ENCODE measurements at regions not wholly inside any gene's neighbourhood (a gene's known extent, or its start where the extent isn't known, plus 50 kb on each side); places are given as distances from the start of the nearest gene placed in this dataset.
"Not testable (repeated sequence)": the region's sequence is repeated elsewhere in the genome, so short reads cannot be mapped to it uniquely, and the experiment has no call there.

DNA sequence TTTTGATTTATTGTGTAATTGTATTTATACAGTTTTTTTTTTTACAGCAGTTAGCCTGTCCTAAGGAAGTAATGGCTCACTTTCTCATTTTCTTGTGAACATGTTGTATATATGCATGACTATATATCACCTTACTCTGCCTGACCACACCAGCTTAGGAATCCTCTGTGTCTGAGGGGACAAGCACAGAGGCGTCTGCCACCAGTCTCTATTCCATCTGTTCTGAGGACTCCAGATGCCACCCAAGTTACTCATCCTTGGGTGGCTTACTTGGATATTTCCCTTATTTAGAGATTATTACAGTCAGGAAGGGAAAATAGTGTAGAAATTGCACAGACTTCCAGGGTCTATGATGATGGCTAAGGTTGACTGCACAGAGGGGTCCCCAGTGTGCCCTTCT is 256.3 kb upstream of the C9orf72 start:
- no peak overlapping the region for H3K4me3 ChIP-seq (ENCODE audit: control insufficient read depth, low read depth, low read length)
- DNase-seq (ENCODE audit: low read depth), result no peak
- TF ChIP-seq, protein P1, sequence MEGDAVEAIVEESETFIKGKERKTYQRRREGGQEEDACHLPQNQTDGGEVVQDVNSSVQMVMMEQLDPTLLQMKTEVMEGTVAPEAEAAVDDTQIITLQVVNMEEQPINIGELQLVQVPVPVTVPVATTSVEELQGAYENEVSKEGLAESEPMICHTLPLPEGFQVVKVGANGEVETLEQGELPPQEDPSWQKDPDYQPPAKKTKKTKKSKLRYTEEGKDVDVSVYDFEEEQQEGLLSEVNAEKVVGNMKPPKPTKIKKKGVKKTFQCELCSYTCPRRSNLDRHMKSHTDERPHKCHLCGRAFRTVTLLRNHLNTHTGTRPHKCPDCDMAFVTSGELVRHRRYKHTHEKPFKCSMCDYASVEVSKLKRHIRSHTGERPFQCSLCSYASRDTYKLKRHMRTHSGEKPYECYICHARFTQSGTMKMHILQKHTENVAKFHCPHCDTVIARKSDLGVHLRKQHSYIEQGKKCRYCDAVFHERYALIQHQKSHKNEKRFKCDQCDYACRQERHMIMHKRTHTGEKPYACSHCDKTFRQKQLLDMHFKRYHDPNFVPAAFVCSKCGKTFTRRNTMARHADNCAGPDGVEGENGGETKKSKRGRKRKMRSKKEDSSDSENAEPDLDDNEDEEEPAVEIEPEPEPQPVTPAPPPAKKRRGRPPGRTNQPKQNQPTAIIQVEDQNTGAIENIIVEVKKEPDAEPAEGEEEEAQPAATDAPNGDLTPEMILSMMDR (conservative IDR thresholded peaks at IDR 0.05; ENCODE audit: control insufficient read depth, insufficient read depth, low read depth, low read length), result no peak

DNA sequence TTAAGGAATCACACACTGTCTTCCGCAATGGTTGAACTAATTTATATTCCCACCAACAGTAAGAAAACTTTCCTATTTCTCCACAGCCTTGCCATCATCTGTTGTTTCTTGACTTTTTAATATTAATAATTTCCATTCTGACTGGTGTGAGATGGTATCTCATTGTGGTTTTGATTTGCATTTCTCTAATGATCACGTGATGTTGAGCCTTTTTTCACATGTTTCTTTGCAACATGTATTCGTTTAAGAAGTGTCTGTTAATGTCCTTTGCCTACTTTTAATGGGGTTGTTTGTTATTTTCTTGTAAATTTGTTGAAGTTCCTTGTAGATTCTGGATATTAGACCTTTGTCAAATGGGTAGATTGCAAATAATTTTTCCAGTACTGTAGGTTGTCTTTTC is 258.8 kb upstream of the C9orf72 start:
- not testable (repeated sequence) for DNase-seq (ENCODE audit: low read depth); H3K4me3 ChIP-seq (ENCODE audit: control insufficient read depth, low read depth, low read length)

DNA sequence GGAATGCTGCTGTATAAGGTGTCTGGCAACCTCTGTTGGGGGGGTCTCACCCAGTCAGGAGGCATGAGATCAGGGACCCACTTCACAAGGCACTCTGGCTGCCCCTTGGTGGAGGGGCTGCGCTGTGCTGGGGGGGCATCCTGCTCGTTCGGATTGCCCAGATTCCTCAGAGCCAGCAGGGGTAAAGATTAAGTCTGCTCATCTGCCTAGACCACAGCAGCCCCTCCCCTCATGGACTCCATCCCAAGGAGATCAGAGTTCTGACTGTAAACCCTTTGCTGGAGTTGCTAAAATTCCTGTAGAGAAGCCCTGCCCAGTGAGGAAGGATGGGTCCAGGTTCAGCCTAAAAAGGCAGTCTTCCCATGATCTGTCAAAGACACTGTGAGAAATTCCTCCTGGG is 262.0 kb upstream of the C9orf72 start:
- TF ChIP-seq, protein P1 (conservative IDR thresholded peaks at IDR 0.05; ENCODE audit: control insufficient read depth, insufficient read depth, low read depth, low read length), result no peak
- no peak for DNase-seq (ENCODE audit: low read depth)
- H3K4me3 ChIP-seq (ENCODE audit: control insufficient read depth, low read depth, low read length), result no peak overlapping the region

DNA sequence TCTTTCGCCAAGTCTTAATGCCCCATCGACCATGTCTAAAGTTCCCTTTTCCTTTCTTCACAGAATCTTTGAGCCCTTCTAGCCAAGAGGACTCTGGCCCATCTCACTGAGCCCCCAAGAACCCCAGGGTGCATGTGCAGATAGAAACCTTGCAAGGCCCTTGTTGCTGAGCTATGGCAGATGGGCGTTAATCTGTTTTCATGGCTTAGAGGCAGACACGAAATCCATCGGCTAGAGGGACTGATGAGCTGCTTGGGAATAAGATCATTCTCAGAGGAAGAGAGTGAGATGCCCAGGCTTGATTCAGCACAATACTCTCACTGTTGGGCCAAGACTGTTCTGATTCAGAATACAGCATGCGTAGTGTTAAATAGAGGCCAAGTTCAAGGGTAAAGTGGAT is 262.5 kb upstream of the C9orf72 start:
- TF ChIP-seq, protein P1 (conservative IDR thresholded peaks at IDR 0.05; ENCODE audit: control insufficient read depth, insufficient read depth, low read depth, low read length), result no peak
- no peak overlapping the region for H3K4me3 ChIP-seq (ENCODE audit: control insufficient read depth, low read depth, low read length)
- no peak for DNase-seq (ENCODE audit: low read depth)

DNA sequence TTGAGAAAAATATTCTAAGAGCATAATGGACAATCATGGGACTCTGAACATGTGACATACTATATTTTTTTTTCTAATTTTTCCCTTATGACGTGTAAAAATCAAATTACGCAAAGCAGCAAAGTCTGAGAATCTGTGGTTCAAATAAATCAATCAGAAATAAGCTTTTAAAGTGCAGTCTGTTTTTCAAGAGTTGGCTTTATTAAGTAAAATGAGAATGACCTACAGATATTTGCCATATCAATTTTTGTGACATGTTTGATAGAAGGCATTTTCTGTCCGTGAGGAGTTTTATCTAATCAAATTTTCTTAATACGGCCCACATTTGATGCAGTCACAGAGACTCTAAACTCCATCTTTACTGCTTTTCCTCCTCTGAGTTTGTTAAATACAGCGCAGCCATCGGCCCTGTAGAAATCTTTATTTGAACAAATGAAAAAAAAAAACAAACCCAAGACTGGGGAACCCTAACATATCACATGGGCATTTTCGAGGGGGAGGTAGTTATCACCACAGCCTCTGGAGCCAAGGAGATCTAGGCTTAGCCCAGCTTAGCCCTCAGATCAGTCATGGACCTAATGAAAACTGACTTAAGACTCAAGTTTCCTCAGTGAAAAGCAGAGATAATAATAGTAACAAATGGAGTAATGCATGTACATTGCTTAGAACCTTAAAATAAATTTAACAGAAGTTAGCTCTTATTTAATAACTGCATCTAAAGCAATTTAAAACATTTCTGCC is 263.6 kb upstream of the C9orf72 start:
- TF ChIP-seq, protein P1 (conservative IDR thresholded peaks at IDR 0.05; ENCODE audit: control insufficient read depth, insufficient read depth, low read depth, low read length), result no peak
- DNase-seq (ENCODE audit: low read depth), result no peak
- no peak overlapping the region for H3K4me3 ChIP-seq (ENCODE audit: control insufficient read depth, low read depth, low read length)

DNA sequence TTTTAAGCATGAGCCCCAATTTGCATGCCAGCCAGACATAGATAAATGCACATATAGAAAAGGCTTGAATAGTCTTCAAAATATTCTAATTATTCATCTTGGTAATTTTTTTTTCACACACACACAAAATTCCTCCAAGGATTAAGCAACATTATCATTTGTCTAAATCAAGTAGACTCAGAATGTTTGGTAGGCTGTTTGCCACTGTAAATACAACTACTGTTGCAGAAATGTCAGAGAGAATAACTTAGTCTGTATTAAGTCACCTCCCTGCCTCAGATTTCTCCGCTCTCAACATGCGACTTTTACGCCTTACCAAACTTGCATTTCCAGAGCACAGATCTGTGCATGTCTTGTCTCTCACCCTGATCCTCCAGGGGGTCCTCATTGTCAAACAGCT is 265.6 kb upstream of the C9orf72 start:
- no peak overlapping the region for H3K4me3 ChIP-seq (ENCODE audit: control insufficient read depth, low read depth, low read length)
- no peak for DNase-seq (ENCODE audit: low read depth)
- TF ChIP-seq, protein P1 (conservative IDR thresholded peaks at IDR 0.05; ENCODE audit: control insufficient read depth, insufficient read depth, low read depth, low read length), result no peak

DNA sequence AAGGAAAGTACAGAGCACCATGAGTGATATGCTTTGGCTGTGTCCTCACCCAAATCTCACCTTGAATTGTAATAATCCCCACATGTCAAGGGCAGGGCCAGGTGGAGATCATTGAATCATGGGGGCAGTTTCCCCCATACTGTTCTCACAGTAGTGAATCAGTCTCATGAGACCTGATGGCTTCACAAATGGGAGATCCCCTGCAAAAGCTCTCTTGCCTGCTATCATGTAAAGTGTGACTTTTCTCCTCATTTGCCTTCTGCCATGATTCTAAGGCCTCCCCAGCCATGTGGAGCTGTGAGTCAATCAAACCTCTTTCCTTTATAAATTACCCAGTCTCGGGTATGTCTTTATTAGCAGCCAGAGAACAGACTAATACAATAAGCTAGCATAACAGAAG is 266.5 kb upstream of the C9orf72 start:
- H3K4me3 ChIP-seq (ENCODE audit: control insufficient read depth, low read depth, low read length); DNase-seq (ENCODE audit: low read depth): not testable (repeated sequence)

DNA sequence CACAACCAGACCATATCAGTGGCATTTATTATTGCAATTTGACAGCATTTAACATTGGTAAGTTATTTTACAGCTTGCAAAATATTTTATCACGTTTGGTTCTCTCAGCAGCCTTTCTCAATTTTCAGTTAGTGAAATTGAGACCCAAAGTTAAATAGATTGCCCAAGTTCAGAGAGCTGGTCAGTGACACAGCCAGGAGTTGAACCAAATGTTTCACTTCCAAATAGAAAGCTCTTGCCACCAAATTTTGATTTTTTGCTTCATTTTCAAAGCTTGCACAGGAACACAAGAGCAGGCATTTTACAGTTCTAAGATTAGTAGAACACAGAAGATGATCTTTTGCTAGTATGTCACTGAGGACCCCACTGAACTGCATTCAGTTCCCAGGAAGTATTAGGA is 271.5 kb upstream of the C9orf72 start:
- TF ChIP-seq, protein P1 (conservative IDR thresholded peaks at IDR 0.05; ENCODE audit: control insufficient read depth, insufficient read depth, low read depth, low read length), result no peak
- DNase-seq (ENCODE audit: low read depth), result no peak
- no peak overlapping the region for H3K4me3 ChIP-seq (ENCODE audit: control insufficient read depth, low read depth, low read length)
